Tibial artery (tissue), 4 donors: ENCODE measurements at regions not wholly inside any gene's neighbourhood (a gene's known extent, or its start where the extent isn't known, plus 50 kb on each side); places are given as distances from the start of the nearest gene placed in this dataset.

Source experiments
- DNase-seq, 2 donors: peaks; one replicate each; pipeline ENCODE4 v3.0.0-alpha.2; 2019
- H3K27ac ChIP-seq, 2 donors: fragments of 200-600 bp; sonication (generic) in 1 of 2; 1 replicate in 1 of 2; 2 replicates in 1 of 2; pipeline ENCODE4 v1.5.1; 2018 to 2019; ENCODE audit warnings: mild to moderate bottlenecking in 1 of 2
- H3K27me3 ChIP-seq, 2 donors: fragments of 200-600 bp; sonication (generic) in 1 of 2; one replicate each; pipeline versions ENCODE4 v1.5.1 to v1.6.0; 2016 to 2019
- H3K36me3 ChIP-seq, 3 donors: fragments of 200-600 bp; sonication (generic) in 2 of 3; one replicate each; pipeline ENCODE4 v1.5.1; 2016 to 2019; ENCODE audit warnings: mild to moderate bottlenecking in 2 of 3
- H3K4me1 ChIP-seq, 4 donors: fragments of 200-600 bp; sonication (generic) in 2 of 4; 1 replicate in 3 of 4; 2 replicates in 1 of 4; pipeline ENCODE4 v1.5.1; 2016 to 2019
- H3K4me3 ChIP-seq, 2 donors: fragments of 200-600 bp; sonication (generic) in 1 of 2; 1 replicate in 1 of 2; 2 replicates in 1 of 2; pipeline ENCODE4 v1.5.1; 2018 to 2019; ENCODE audit warnings: mild to moderate bottlenecking in 2 of 2
- H3K9me3 ChIP-seq, 3 donors: fragments of 200-600 bp; sonication (generic) in 1 of 3; one replicate each; pipeline ENCODE4 v1.5.1; 2016 to 2019
- intact Hi-C: fragments of 100-400 bp; cut with DNase I; formaldehyde crosslinking; loops from one replicate; pipeline ENCODE4 v1.15.0; 2023; ENCODE audit warnings: low total_unique reads
- TF ChIP-seq, protein P1 (sequence below), 2 experiments: fragments of 200-600 bp in 1 of 2; fragments of 450-650 bp in 1 of 2; IDR thresholded peaks; one replicate each; pipeline ENCODE4 v1.5.1; 2017 to 2019; ENCODE audit warnings: antibody characterized with exemption in 2 of 2, mild to moderate bottlenecking in 1 of 2, moderate library complexity in 1 of 2

DNA sequence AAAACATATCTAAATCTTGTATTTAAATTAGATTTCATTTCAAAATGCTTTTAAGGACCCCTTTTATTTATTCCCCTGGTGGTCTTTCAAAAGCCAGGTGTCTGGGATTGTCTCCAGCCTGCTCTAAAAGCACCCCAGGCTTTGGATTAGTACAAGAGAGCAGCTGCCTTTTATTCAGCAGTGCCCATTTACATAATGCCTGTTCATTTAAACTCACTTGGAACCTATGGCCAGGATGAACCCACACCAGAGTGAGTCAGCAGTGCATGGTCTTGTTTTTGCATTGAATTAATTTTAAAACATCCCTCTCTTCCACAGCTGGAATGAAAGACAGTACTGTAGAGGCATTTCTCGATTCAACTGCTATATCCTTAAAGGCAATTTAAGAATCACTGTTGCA is 64.1 kb upstream of the TENM3 start:
- Histone ChIP-seq H3K36me3 (no peaks in the 10 kb centered on the region), H3K4me1 (no peaks in the 10 kb centered on the region), H3K27ac (no peak overlapping the region), H3K27me3 (peaks cover 0 to 4% of the 10 kb centered on the region in 2 donors), H3K9me3 (no peaks in the 10 kb centered on the region), H3K4me3 (no peak overlapping the region)
- TF ChIP-seq, protein P1, sequence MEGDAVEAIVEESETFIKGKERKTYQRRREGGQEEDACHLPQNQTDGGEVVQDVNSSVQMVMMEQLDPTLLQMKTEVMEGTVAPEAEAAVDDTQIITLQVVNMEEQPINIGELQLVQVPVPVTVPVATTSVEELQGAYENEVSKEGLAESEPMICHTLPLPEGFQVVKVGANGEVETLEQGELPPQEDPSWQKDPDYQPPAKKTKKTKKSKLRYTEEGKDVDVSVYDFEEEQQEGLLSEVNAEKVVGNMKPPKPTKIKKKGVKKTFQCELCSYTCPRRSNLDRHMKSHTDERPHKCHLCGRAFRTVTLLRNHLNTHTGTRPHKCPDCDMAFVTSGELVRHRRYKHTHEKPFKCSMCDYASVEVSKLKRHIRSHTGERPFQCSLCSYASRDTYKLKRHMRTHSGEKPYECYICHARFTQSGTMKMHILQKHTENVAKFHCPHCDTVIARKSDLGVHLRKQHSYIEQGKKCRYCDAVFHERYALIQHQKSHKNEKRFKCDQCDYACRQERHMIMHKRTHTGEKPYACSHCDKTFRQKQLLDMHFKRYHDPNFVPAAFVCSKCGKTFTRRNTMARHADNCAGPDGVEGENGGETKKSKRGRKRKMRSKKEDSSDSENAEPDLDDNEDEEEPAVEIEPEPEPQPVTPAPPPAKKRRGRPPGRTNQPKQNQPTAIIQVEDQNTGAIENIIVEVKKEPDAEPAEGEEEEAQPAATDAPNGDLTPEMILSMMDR (IDR thresholded peaks at IDR 0.05) = no peak
- no peak for DNase-seq
- intact Hi-C loops = no loop called here

GRCh38 chr4:182179751-182180150 is 63.5 kb upstream of the TENM3 start:
- Histone ChIP-seq H3K27ac (no peak overlapping the region), H3K36me3 (no peaks in the 10 kb centered on the region), H3K4me1 (no peaks in the 10 kb centered on the region), H3K4me3 (no peak overlapping the region), H3K9me3 (no peaks in the 10 kb centered on the region), H3K27me3 (peaks cover 0 to 4% of the 10 kb centered on the region in 2 donors)
- DNase-seq = no peak
- TF ChIP-seq, protein P1 (IDR thresholded peaks at IDR 0.05) = no peak
- intact Hi-C loops = no loop called here

DNA sequence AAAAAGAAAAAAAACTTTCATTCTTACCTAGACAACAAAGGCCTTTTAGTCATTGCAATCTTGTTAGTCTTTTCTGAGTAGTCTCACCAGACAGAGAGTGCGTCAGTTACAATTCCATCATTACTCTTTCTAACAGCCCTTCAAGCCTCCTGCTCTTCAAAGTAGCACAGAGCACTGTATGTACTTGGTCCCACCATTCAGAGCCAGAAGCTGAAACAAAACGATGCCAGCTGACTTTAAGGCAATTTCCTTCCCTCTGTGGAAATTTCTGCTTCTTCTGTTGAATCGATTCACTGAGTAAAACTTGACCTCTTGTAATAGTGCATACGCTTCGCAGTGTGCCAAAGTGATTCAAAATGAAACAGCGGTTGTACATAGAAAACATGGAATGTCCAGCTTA is 57.7 kb upstream of the TENM3 start:
- intact Hi-C loops = no loop called here
- no peak overlapping the region for H3K27ac ChIP-seq
- H3K27me3 ChIP-seq = no peaks in the 10 kb centered on the region
- H3K9me3 ChIP-seq = no peaks in the 10 kb centered on the region
- TF ChIP-seq, protein P1 (IDR thresholded peaks at IDR 0.05) = no peak
- no peak overlapping the region for H3K4me3 ChIP-seq
- DNase-seq = no peak
- no peaks in the 10 kb centered on the region for H3K4me1 ChIP-seq
- H3K36me3 ChIP-seq = no peaks in the 10 kb centered on the region

- H3K9me3 ChIP-seq = no peaks in the 10 kb centered on the region
- no peaks in the 10 kb centered on the region for H3K4me1 ChIP-seq
- no peaks in the 10 kb centered on the region for H3K27me3 ChIP-seq
- intact Hi-C loops = no loop called here
- no peaks in the 10 kb centered on the region for H3K36me3 ChIP-seq
- no peak overlapping the region for H3K4me3 ChIP-seq
- TF ChIP-seq, protein P1 (IDR thresholded peaks at IDR 0.05) = no peak
- no peak overlapping the region for H3K27ac ChIP-seq
- no peak for DNase-seq
These were observed 55.5 kb upstream of the TENM3 start for GRCh38 chr4:182187674-182188073.

GRCh38 chr4:182188622-182189021 is 54.6 kb upstream of the TENM3 start:
- Histone ChIP-seq H3K4me1 (no peaks in the 10 kb centered on the region), H3K27ac (no peak overlapping the region), H3K9me3 (no peaks in the 10 kb centered on the region), H3K36me3 (no peaks in the 10 kb centered on the region), H3K27me3 (no peaks in the 10 kb centered on the region), H3K4me3 (no peak overlapping the region)
- intact Hi-C loops = no loop called here
- TF ChIP-seq, protein P1 (IDR thresholded peaks at IDR 0.05) = no peak
- no peak for DNase-seq
